ENCODE measurements at regions not wholly inside any gene's neighbourhood (a gene's known extent, or its start where the extent isn't known, plus 50 kb on each side); places are given as distances from the start of the nearest gene placed in this dataset.

GRCh38 chrX:44735498-44735897 lies 108.3 kb upstream of the DUSP21 start:
- no peak for DNase-seq
- H3K27me3 Mint-ChIP-seq = peaks cover 4% of the 10 kb centered on the region
- no peaks in the 10 kb centered on the region for H3K9me3 Mint-ChIP-seq
- no peak overlapping the region for H3K27ac Mint-ChIP-seq
- H3K4me1 Mint-ChIP-seq (ENCODE audit: low read depth) = no peaks in the 10 kb centered on the region
- no peaks in the 10 kb centered on the region for H3K36me3 Mint-ChIP-seq
- intact Hi-C loops (cut with micrococcal nuclease) = no loop called here
- H3K4me3 Mint-ChIP-seq = no peak overlapping the region
- POLR2A ChIA-PET = no interaction called here
- CTCF ChIA-PET = no interaction called here

GRCh38 chrX:44733931-44734330 lies 109.9 kb upstream of the DUSP21 start:
- Mint-ChIP-seq H3K27ac (no peak overlapping the region), H3K4me3 (no peak overlapping the region), H3K9me3 (no peaks in the 10 kb centered on the region), H3K36me3 (no peaks in the 10 kb centered on the region), H3K4me1 (ENCODE audit: low read depth) (no peaks in the 10 kb centered on the region), H3K27me3 (peaks cover under 1% of the 10 kb centered on the region)
- POLR2A ChIA-PET = no interaction called here
- intact Hi-C loops (cut with micrococcal nuclease) = no loop called here
- DNase-seq = no peak
- CTCF ChIA-PET = no interaction called here

- intact Hi-C loops (cut with micrococcal nuclease) = no loop called here
- Mint-ChIP-seq H3K4me3 (no peak overlapping the region), H3K9me3 (no peaks in the 10 kb centered on the region), H3K36me3 (no peaks in the 10 kb centered on the region), H3K27me3 (no peaks in the 10 kb centered on the region), H3K4me1 (ENCODE audit: low read depth) (no peaks in the 10 kb centered on the region), H3K27ac (no peak overlapping the region)
- ChIA-PET POLR2A (no interaction called here), CTCF (no interaction called here)
- no peak for DNase-seq
Measured at GRCh38 chrX:44731160-44731559, 112.7 kb upstream of the DUSP21 start.

- DNase-seq = no peak
- Mint-ChIP-seq H3K4me3 (no peak overlapping the region), H3K27ac (no peak overlapping the region), H3K27me3 (no peaks in the 10 kb centered on the region), H3K4me1 (ENCODE audit: low read depth) (no peaks in the 10 kb centered on the region), H3K36me3 (no peaks in the 10 kb centered on the region), H3K9me3 (no peaks in the 10 kb centered on the region)
- ChIA-PET POLR2A (no interaction called here), CTCF (no interaction called here)
- intact Hi-C loops (cut with micrococcal nuclease) = no loop called here
Measured at GRCh38 chrX:44723426-44723825, 120.4 kb upstream of the DUSP21 start.

GRCh38 chrX:44708470-44708869 lies 135.4 kb upstream of the DUSP21 start:
- no peak for DNase-seq
- POLR2A ChIA-PET = no interaction called here

GRCh38 chrX:44705817-44706551 lies 137.8 kb upstream of the DUSP21 start:
- intact Hi-C loops (cut with micrococcal nuclease) = no loop called here
- H3K36me3 Mint-ChIP-seq = no peaks in the 10 kb centered on the region
- DNase-seq = no peak
- H3K9me3 Mint-ChIP-seq = no peaks in the 10 kb centered on the region
- ChIA-PET CTCF (no interaction called here), POLR2A (no interaction called here)
- no peak overlapping the region for H3K4me3 Mint-ChIP-seq
- no peaks in the 10 kb centered on the region for H3K4me1 Mint-ChIP-seq (ENCODE audit: low read depth)
- no peak overlapping the region for H3K27ac Mint-ChIP-seq
- no peaks in the 10 kb centered on the region for H3K27me3 Mint-ChIP-seq

More at GRCh38 chrX:44708470-44708869, 135.4 kb upstream of the DUSP21 start:
- intact Hi-C loops (cut with micrococcal nuclease) = no loop called here
- H3K9me3 Mint-ChIP-seq = no peaks in the 10 kb centered on the region
- no peak overlapping the region for H3K27ac Mint-ChIP-seq
- no peaks in the 10 kb centered on the region for H3K27me3 Mint-ChIP-seq
- CTCF ChIA-PET = no interaction called here
- no peak overlapping the region for H3K4me3 Mint-ChIP-seq
- H3K36me3 Mint-ChIP-seq = no peaks in the 10 kb centered on the region
- H3K4me1 Mint-ChIP-seq (ENCODE audit: low read depth) = no peaks in the 10 kb centered on the region

GRCh38 chrX:44698357-44698756 lies 145.5 kb upstream of the DUSP21 start:
- H3K27ac Mint-ChIP-seq = no peak overlapping the region
- H3K4me3 Mint-ChIP-seq = no peak overlapping the region
- POLR2A ChIA-PET = interaction anchor here (0.7 kb wide), 1 partner anchor 657 kb away, joined by 5 read pairs; no protein-coding TSS in a partner anchor

GRCh38 chrX:44693255-44693654 lies 150.6 kb upstream of the DUSP21 start:
- Mint-ChIP-seq H3K27me3 (no peaks in the 10 kb centered on the region), H3K4me3 (no peak overlapping the region), H3K36me3 (no peaks in the 10 kb centered on the region), H3K4me1 (ENCODE audit: low read depth) (no peaks in the 10 kb centered on the region), H3K27ac (no peak overlapping the region), H3K9me3 (no peaks in the 10 kb centered on the region)
- no peak for DNase-seq
- CTCF ChIA-PET = no interaction called here
- intact Hi-C loops (cut with micrococcal nuclease) = no loop called here
- POLR2A ChIA-PET = no interaction called here

More at GRCh38 chrX:44698357-44698756, 145.5 kb upstream of the DUSP21 start:
- intact Hi-C loops (cut with micrococcal nuclease) = no loop called here
- no peak for DNase-seq
- Mint-ChIP-seq H3K4me1 (ENCODE audit: low read depth) (no peaks in the 10 kb centered on the region), H3K9me3 (no peaks in the 10 kb centered on the region), H3K36me3 (no peaks in the 10 kb centered on the region), H3K27me3 (no peaks in the 10 kb centered on the region)
- CTCF ChIA-PET = no interaction called here

- CTCF ChIA-PET = no interaction called here
Measured at GRCh38 chrX:44690129-44690528, 147.5 kb upstream of the FUNDC1 start.

GRCh38 chrX:44675362-44676024 lies 132.8 kb upstream of the FUNDC1 start:
- H3K4me1 Mint-ChIP-seq (ENCODE audit: low read depth) = no peaks in the 10 kb centered on the region

More at GRCh38 chrX:44690129-44690528, 147.5 kb upstream of the FUNDC1 start:
- intact Hi-C loops (cut with micrococcal nuclease) = no loop called here
- no peak overlapping the region for H3K4me3 Mint-ChIP-seq
- H3K27me3 Mint-ChIP-seq = no peaks in the 10 kb centered on the region
- no peaks in the 10 kb centered on the region for H3K9me3 Mint-ChIP-seq
- no peaks in the 10 kb centered on the region for H3K4me1 Mint-ChIP-seq (ENCODE audit: low read depth)
- no peak for DNase-seq
- H3K27ac Mint-ChIP-seq = no peak overlapping the region
- POLR2A ChIA-PET = no interaction called here
- H3K36me3 Mint-ChIP-seq = no peaks in the 10 kb centered on the region

GRCh38 chrX:44674906-44675305 lies 132.2 kb upstream of the FUNDC1 start:
- POLR2A ChIA-PET = no interaction called here
- no peak for DNase-seq
- no peaks in the 10 kb centered on the region for H3K4me1 Mint-ChIP-seq (ENCODE audit: low read depth)

More at GRCh38 chrX:44675362-44676024, 132.8 kb upstream of the FUNDC1 start:
- Mint-ChIP-seq H3K4me3 (no peak overlapping the region), H3K36me3 (no peaks in the 10 kb centered on the region), H3K9me3 (no peaks in the 10 kb centered on the region), H3K27ac (no peak overlapping the region), H3K27me3 (no peaks in the 10 kb centered on the region)
- POLR2A ChIA-PET = no interaction called here
- intact Hi-C loops (cut with micrococcal nuclease) = no loop called here
- CTCF ChIA-PET = no interaction called here
- DNase-seq = no peak

GRCh38 chrX:44669626-44670025 lies 127.0 kb upstream of the FUNDC1 start:
- DNase-seq = no peak
- no peak overlapping the region for H3K27ac Mint-ChIP-seq
- H3K4me1 Mint-ChIP-seq (ENCODE audit: low read depth) = no peaks in the 10 kb centered on the region
- intact Hi-C loops (cut with micrococcal nuclease) = loop anchor here (5.0 kb wide), 1 partner anchor 353 kb away; no protein-coding TSS in a partner anchor
- peaks cover 3% of the 10 kb centered on the region for H3K9me3 Mint-ChIP-seq
- ChIA-PET CTCF (no interaction called here), POLR2A (no interaction called here)
- H3K36me3 Mint-ChIP-seq = no peaks in the 10 kb centered on the region
- no peaks in the 10 kb centered on the region for H3K27me3 Mint-ChIP-seq
- no peak overlapping the region for H3K4me3 Mint-ChIP-seq

More at GRCh38 chrX:44674906-44675305, 132.2 kb upstream of the FUNDC1 start:
- intact Hi-C loops (cut with micrococcal nuclease) = no loop called here
- Mint-ChIP-seq H3K36me3 (no peaks in the 10 kb centered on the region), H3K9me3 (no peaks in the 10 kb centered on the region), H3K4me3 (no peak overlapping the region), H3K27ac (no peak overlapping the region), H3K27me3 (no peaks in the 10 kb centered on the region)
- CTCF ChIA-PET = no interaction called here

- intact Hi-C loops (cut with micrococcal nuclease) = loop anchor here (5.0 kb wide), 1 partner anchor 355 kb away; no protein-coding TSS in a partner anchor
- Mint-ChIP-seq H3K4me3 (no peak overlapping the region), H3K36me3 (peaks cover 1% of the 10 kb centered on the region), H3K9me3 (peaks cover 8% of the 10 kb centered on the region), H3K27me3 (no peaks in the 10 kb centered on the region), H3K4me1 (ENCODE audit: low read depth) (no peaks in the 10 kb centered on the region), H3K27ac (no peak overlapping the region)
- no peak for DNase-seq
- POLR2A ChIA-PET = no interaction called here
- CTCF ChIA-PET = no interaction called here
Measured at GRCh38 chrX:44667771-44668170, 125.1 kb upstream of the FUNDC1 start.

Data from activated CD4-positive, alpha-beta memory T cell treated with anti-CD3 and anti-CD28 coated beads for 36 hours (primary cell).